Gastrocnemius medialis (tissue), 4 donors: ENCODE measurements at regions not wholly inside any gene's neighbourhood (a gene's known extent, or its start where the extent isn't known, plus 50 kb on each side); places are given as distances from the start of the nearest gene placed in this dataset.
"Not testable (repeated sequence)": the region's sequence is repeated elsewhere in the genome, so short reads cannot be mapped to it uniquely, and the experiment has no call there.

Source experiments
- ATAC-seq, 2 donors: fragments of 150-250 bp; one replicate each; pipeline ENCODE4 v1.9.1; 2016
- DNase-seq, 2 donors: peaks; one replicate each; pipeline ENCODE4 v3.0.0-alpha.2; 2019
- H3K27ac ChIP-seq, 4 donors: fragments of 200-600 bp; sonication (generic); 1 replicate in 1 of 4; 2 replicates in 3 of 4; pipeline ENCODE4 v1.5.1; 2016 to 2018; ENCODE audit warnings: mild to moderate bottlenecking in 2 of 4, moderate library complexity in 1 of 4
- H3K27me3 ChIP-seq, 3 donors: fragments of 200-600 bp; sonication (generic) in 2 of 3; 1 replicate in 1 of 3; 2 replicates in 2 of 3; pipeline versions ENCODE4 v1.5.1 to v1.6.0; 2016 to 2019; ENCODE audit warnings: mild to moderate bottlenecking in 1 of 3, moderate library complexity in 1 of 3
- H3K36me3 ChIP-seq, 2 donors: fragments of 200-600 bp; sonication (generic) in 1 of 2; one replicate each; pipeline ENCODE4 v1.5.1; 2017 to 2018
- H3K4me1 ChIP-seq, 2 donors: fragments of 200-600 bp; sonication (generic) in 1 of 2; one replicate each; pipeline ENCODE4 v1.5.1; 2016 to 2017; ENCODE audit warnings: mild to moderate bottlenecking in 2 of 2
- H3K4me3 ChIP-seq, 4 donors: fragments of 200-600 bp; sonication (generic) in 3 of 4; 1 replicate in 1 of 4; 2 replicates in 3 of 4; pipeline ENCODE4 v1.5.1; 2016 to 2019; ENCODE audit warnings: mild to moderate bottlenecking in 2 of 4
- H3K9me3 ChIP-seq, 3 donors: fragments of 200-600 bp; sonication (generic) in 2 of 3; 1 replicate in 1 of 3; 2 replicates in 2 of 3; pipeline ENCODE4 v1.5.1; 2016 to 2019
- POLR2A ChIP-seq, 2 donors: fragments of 450-650 bp; IDR thresholded peaks; one replicate each; pipeline ENCODE4 v1.6.1; 2017; ENCODE audit warnings: antibody characterized with exemption in 2 of 2, mild to moderate bottlenecking in 2 of 2, moderate library complexity in 2 of 2
- in situ Hi-C, 4 donors: fragments of 200-750 bp; cut with MboI; loops; one replicate each; pipeline versions ENCODE4 v1.15.0 to v1.8.0; 2017; ENCODE audit warnings: low sequenced_read_pairs in 4 of 4
- intact Hi-C: fragments of 100-400 bp; cut with DNase I; formaldehyde crosslinking; loops from one replicate; pipeline ENCODE4 v1.15.1; 2023; ENCODE audit warnings: low total_unique reads
- TF ChIP-seq, protein P1 (sequence below), 5 experiments: fragments of 450-650 bp in 3 of 5; fragments of 200-600 bp in 2 of 5; sonication (generic) in 2 of 5; IDR thresholded peaks in 4 of 5; conservative IDR thresholded peaks in 1 of 5; 1 replicate in 4 of 5; 2 replicates in 1 of 5; pipeline ENCODE4 v1.5.1; 2016 to 2019; ENCODE audit warnings: antibody characterized with exemption in 5 of 5, mild to moderate bottlenecking in 3 of 5, moderate library complexity in 3 of 5

DNA sequence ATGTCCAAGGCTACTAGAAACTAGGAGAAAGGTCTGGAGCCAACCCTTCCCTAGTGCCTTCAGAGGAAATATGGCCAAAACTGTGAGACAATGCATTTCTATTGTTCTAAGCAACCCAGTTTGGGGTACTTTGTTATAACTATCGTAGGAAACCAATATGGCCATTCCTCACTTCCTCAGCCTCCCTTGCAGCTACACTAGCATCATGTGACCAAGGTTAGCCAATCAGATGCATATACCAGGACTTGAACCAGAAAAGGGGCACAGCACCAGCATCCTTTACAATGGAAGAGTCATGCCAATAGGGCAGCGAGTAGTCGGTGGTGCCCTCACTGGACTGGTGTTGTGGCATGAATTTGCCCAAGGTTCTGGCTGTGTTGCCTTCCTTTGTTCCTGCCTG lies 464.0 kb downstream of the TMEM114 start:
- no peak for TF ChIP-seq POLR2A (IDR thresholded peaks at IDR 0.05)
- TF ChIP-seq, protein P1, sequence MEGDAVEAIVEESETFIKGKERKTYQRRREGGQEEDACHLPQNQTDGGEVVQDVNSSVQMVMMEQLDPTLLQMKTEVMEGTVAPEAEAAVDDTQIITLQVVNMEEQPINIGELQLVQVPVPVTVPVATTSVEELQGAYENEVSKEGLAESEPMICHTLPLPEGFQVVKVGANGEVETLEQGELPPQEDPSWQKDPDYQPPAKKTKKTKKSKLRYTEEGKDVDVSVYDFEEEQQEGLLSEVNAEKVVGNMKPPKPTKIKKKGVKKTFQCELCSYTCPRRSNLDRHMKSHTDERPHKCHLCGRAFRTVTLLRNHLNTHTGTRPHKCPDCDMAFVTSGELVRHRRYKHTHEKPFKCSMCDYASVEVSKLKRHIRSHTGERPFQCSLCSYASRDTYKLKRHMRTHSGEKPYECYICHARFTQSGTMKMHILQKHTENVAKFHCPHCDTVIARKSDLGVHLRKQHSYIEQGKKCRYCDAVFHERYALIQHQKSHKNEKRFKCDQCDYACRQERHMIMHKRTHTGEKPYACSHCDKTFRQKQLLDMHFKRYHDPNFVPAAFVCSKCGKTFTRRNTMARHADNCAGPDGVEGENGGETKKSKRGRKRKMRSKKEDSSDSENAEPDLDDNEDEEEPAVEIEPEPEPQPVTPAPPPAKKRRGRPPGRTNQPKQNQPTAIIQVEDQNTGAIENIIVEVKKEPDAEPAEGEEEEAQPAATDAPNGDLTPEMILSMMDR (IDR thresholded peaks at IDR 0.05 in 4 of 5, conservative IDR thresholded peaks at IDR 0.05 in 1 of 5): no peak
- H3K4me1 ChIP-seq: no peaks in the 10 kb centered on the region
- no peak overlapping the region for H3K4me3 ChIP-seq
- in situ Hi-C loops (no loop called here), intact Hi-C loops (no loop called here)
- ATAC-seq: no peak
- H3K9me3 ChIP-seq: no peaks in the 10 kb centered on the region
- H3K27ac ChIP-seq: no peak overlapping the region
- no peaks in the 10 kb centered on the region for H3K36me3 ChIP-seq
- no peak for DNase-seq
- no peaks in the 10 kb centered on the region for H3K27me3 ChIP-seq

DNA sequence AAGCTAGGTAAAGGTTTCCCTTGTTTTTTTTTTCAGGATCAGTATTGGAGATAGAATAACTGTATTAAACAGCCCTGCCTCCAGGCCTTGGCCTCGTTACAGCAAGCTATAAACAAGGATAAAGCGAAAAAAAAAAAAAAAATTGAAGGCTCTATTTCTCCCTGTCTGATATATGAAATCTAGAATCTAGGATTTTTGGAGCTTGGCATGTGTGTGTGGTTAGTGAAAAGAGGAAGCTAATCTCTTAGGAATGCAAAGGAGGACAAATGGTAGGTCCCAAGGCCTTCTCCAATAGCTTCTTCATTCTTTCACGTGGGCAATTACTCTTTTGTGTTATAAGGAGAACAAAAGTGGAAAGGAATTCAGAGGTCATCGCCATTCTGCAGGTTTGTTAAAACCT lies 470.3 kb downstream of the TMEM114 start:
- no peaks in the 10 kb centered on the region for H3K9me3 ChIP-seq
- in situ Hi-C loops: no loop called here
- intact Hi-C loops: no loop called here
- H3K27me3 ChIP-seq: no peaks in the 10 kb centered on the region
- no peak overlapping the region for H3K27ac ChIP-seq
- H3K4me1 ChIP-seq: no peaks in the 10 kb centered on the region
- no peak for ATAC-seq
- TF ChIP-seq, protein P1 (IDR thresholded peaks at IDR 0.05 in 4 of 5, conservative IDR thresholded peaks at IDR 0.05 in 1 of 5): no peak
- TF ChIP-seq POLR2A (IDR thresholded peaks at IDR 0.05): no peak
- H3K36me3 ChIP-seq: no peaks in the 10 kb centered on the region
- no peak for DNase-seq
- H3K4me3 ChIP-seq: no peak overlapping the region

DNA sequence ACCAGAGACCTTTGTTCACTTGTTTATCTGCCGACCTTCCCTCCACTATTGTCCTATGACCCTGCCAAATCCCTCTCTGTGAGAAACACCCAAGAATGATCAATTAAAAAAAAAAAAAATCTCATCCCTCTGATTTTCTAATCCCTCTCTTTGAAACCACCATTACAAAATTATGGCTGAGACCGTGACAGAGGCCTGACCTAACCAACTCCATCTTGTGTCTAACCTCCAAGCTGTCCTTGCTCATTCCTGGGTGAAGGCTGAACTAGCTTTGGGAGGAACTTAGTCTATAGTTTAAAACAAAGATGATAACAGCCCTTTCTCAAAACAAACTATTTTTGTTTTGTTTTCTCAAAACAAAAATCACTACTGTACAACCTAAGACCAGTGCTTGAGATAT lies 474.5 kb downstream of the TMEM114 start:
- no peaks in the 10 kb centered on the region for H3K9me3 ChIP-seq
- no peak for ATAC-seq
- H3K4me1 ChIP-seq: no peaks in the 10 kb centered on the region
- TF ChIP-seq POLR2A (IDR thresholded peaks at IDR 0.05): no peak
- TF ChIP-seq, protein P1 (IDR thresholded peaks at IDR 0.05 in 4 of 5, conservative IDR thresholded peaks at IDR 0.05 in 1 of 5): no peak
- no peak overlapping the region for H3K27ac ChIP-seq
- in situ Hi-C loops: no loop called here
- intact Hi-C loops: no loop called here
- no peak overlapping the region for H3K4me3 ChIP-seq
- H3K27me3 ChIP-seq: no peaks in the 10 kb centered on the region
- no peak for DNase-seq
- no peaks in the 10 kb centered on the region for H3K36me3 ChIP-seq

DNA sequence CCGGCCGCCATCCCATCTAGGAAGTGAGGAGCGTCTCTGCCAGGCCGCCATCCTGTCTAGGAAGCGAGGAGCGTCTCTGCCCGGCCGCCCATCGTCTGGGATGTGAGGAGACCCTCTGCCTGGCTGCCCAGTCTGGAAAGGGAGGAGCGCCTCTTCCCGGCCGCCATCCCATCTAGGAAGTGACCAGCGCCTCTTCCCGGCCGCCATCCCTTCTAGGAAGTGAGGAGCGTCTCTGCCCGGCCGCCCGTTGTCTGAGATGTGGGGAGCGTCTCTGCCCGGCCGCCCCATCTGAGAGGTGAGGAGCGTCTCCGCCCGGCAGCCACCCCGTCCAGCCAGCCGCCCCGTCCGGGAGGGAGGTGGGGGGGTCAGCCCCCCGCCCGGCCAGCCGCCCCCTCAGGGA lies 475.4 kb downstream of the TMEM114 start:
- H3K4me1 ChIP-seq, H3K27me3 ChIP-seq, H3K27ac ChIP-seq, intact Hi-C loops, H3K4me3 ChIP-seq, ATAC-seq, H3K9me3 ChIP-seq, H3K36me3 ChIP-seq, DNase-seq, in situ Hi-C loops: not testable (repeated sequence)

DNA sequence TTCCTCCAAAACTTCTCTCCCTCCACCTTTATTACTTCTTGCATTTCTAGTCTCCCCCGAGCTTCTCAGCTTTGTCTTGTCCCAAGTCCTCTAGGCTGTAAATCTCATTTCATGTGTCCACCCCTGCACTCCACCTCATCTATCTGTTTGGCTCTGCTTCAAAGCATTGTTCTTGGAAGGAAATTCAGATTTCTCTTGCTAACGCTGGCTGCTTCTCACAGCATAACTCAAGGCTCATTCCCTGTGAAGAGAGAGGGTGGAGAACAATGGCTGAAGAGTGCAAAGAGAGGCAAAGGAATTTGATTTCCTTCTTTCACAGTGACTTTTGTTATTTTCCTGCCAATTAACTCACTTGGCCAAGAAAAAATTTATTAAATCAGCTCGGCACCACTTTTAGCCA lies 476.5 kb downstream of the TMEM114 start:
- DNase-seq (no peak), ATAC-seq (no peak)
- Histone ChIP-seq H3K4me3 (no peak overlapping the region), H3K27ac (no peak overlapping the region), H3K36me3 (no peaks in the 10 kb centered on the region), H3K9me3 (no peaks in the 10 kb centered on the region), H3K4me1 (no peaks in the 10 kb centered on the region), H3K27me3 (no peaks in the 10 kb centered on the region)
- intact Hi-C loops: no loop called here
- no peak for TF ChIP-seq POLR2A (IDR thresholded peaks at IDR 0.05)
- TF ChIP-seq, protein P1 (IDR thresholded peaks at IDR 0.05 in 4 of 5, conservative IDR thresholded peaks at IDR 0.05 in 1 of 5): no peak
- in situ Hi-C loops: no loop called here
